ENCODE measurements at regions not wholly inside any gene's neighbourhood (a gene's known extent, or its start where the extent isn't known, plus 50 kb on each side); places are given as distances from the start of the nearest gene placed in this dataset.
"Not testable (repeated sequence)": the region's sequence is repeated elsewhere in the genome, so short reads cannot be mapped to it uniquely, and the experiment has no call there.

DNA sequence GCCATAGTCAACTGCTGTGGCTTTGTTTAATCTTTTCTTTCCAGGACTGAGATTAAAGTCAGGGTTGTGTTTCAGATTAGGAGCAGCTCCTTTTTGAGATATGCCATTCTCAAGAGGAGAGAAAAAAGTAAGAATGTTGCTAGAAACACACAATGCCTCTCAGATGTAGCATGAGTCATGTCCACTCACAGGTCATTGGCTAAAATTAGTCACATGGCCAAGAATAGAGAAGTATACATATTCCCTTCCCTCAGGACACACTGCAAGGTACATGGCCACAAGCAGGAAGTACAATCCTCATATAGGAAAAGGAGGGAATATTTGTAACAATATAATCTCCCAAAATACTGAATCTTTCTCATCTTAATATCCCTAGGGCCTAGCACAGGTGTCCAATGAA, 141.9 kb upstream of the PTBP2 start:
- no peaks in the 10 kb centered on the region for H3K9me3 ChIP-seq (ENCODE audit: control insufficient read depth, low read depth, low read length)
- peaks cover 33% of the 10 kb centered on the region for H3K4me1 ChIP-seq (ENCODE audit: control insufficient read depth, low read depth, low read length)
- H3K9ac ChIP-seq (ENCODE audit: low read length), result no peak overlapping the region
- no peak overlapping the region for H3K27ac ChIP-seq (ENCODE audit: low read length)
- no peak overlapping the region for H3K4me3 ChIP-seq (ENCODE audit: low read length)
- H3K36me3 ChIP-seq (ENCODE audit: control insufficient read depth, low read depth, low read length), result no peaks in the 10 kb centered on the region
- H3K27me3 ChIP-seq (ENCODE audit: control insufficient read depth, insufficient read depth, low read length), result no peaks in the 10 kb centered on the region

DNA sequence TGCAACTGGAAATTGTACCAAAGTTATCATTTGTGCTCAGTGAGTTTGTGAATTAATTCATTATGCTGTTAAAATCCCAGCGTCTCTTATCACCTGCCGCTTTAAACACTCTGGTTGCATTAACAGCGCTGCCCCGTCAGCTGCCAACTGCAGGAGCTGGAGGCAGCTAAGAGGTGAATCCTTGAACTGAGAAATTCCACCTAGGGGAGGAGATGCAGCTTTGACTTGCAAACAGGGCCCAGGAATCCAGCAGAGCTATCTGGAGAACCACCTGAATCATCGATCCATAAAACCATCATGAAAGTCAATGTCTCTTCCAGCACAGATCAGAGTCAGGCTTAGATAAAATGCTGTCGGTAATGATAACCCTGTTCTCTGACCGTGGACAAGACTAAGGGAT, 140.7 kb upstream of the PTBP2 start:
- Histone ChIP-seq H3K27me3 (ENCODE audit: control insufficient read depth, insufficient read depth, low read length) (no peaks in the 10 kb centered on the region), H3K4me3 (ENCODE audit: low read length) (peak overlapping the region; percentile 2), H3K27ac (ENCODE audit: low read length) (no peak overlapping the region), H3K9me3 (ENCODE audit: control insufficient read depth, low read depth, low read length) (no peaks in the 10 kb centered on the region), H3K9ac (ENCODE audit: low read length) (no peak overlapping the region), H3K36me3 (ENCODE audit: control insufficient read depth, low read depth, low read length) (no peaks in the 10 kb centered on the region), H3K4me1 (ENCODE audit: control insufficient read depth, low read depth, low read length) (peaks cover 33% of the 10 kb centered on the region)

- H3K27me3 ChIP-seq (ENCODE audit: control insufficient read depth, insufficient read depth, low read length), result no peaks in the 10 kb centered on the region
- peaks cover 33% of the 10 kb centered on the region for H3K4me1 ChIP-seq (ENCODE audit: control insufficient read depth, low read depth, low read length)
- no peaks in the 10 kb centered on the region for H3K36me3 ChIP-seq (ENCODE audit: control insufficient read depth, low read depth, low read length)
- no peak overlapping the region for H3K27ac ChIP-seq (ENCODE audit: low read length)
- H3K9me3 ChIP-seq (ENCODE audit: control insufficient read depth, low read depth, low read length), result no peaks in the 10 kb centered on the region
- H3K4me3 ChIP-seq (ENCODE audit: low read length), result peak overlapping the region; percentile 16
- H3K9ac ChIP-seq (ENCODE audit: low read length), result no peak overlapping the region
Measured at GRCh38 chr1:96581772-96582171, 139.8 kb upstream of the PTBP2 start.

- H3K27me3 ChIP-seq (ENCODE audit: control insufficient read depth, insufficient read depth, low read length), result no peaks in the 10 kb centered on the region
Measured at GRCh38 chr1:96583903-96584302, 137.7 kb upstream of the PTBP2 start.

DNA sequence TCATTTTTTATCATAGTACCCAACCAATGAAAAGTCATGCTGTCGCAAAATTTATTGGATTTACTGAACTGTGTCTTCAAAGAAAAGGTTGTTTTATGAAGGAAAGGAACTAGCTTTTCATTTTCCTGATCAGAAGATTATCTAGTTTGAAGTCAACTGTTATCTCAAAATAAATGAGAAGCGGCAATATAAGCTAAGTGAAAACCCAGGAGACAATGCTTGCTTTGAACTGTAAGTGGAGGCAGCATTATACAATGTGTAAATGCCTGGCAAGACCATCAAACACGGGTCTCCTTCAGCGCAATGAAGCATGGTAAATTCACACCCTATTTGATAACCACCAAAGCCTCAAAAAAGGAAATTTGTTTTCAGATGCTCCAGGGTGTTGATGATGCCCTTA, 134.4 kb upstream of the PTBP2 start:
- Histone ChIP-seq H3K4me1 (ENCODE audit: control insufficient read depth, low read depth, low read length) (peaks cover 9% of the 10 kb centered on the region), H3K27ac (ENCODE audit: low read length) (no peak overlapping the region), H3K9ac (ENCODE audit: low read length) (no peak overlapping the region), H3K4me3 (ENCODE audit: low read length) (no peak overlapping the region), H3K36me3 (ENCODE audit: control insufficient read depth, low read depth, low read length) (no peaks in the 10 kb centered on the region), H3K27me3 (ENCODE audit: control insufficient read depth, insufficient read depth, low read length) (no peaks in the 10 kb centered on the region), H3K9me3 (ENCODE audit: control insufficient read depth, low read depth, low read length) (no peaks in the 10 kb centered on the region)

More at GRCh38 chr1:96583903-96584302, 137.7 kb upstream of the PTBP2 start:
- Histone ChIP-seq H3K9ac (ENCODE audit: low read length) (no peak overlapping the region), H3K4me3 (ENCODE audit: low read length) (no peak overlapping the region), H3K9me3 (ENCODE audit: control insufficient read depth, low read depth, low read length) (no peaks in the 10 kb centered on the region), H3K27ac (ENCODE audit: low read length) (no peak overlapping the region), H3K4me1 (ENCODE audit: control insufficient read depth, low read depth, low read length) (peaks cover 33% of the 10 kb centered on the region), H3K36me3 (ENCODE audit: control insufficient read depth, low read depth, low read length) (no peaks in the 10 kb centered on the region)

GRCh38 chr1:96588416-96588995, 133.1 kb upstream of the PTBP2 start:
- H3K36me3 ChIP-seq (ENCODE audit: control insufficient read depth, low read depth, low read length), result no peaks in the 10 kb centered on the region
- no peak overlapping the region for H3K27ac ChIP-seq (ENCODE audit: low read length)
- no peaks in the 10 kb centered on the region for H3K9me3 ChIP-seq (ENCODE audit: control insufficient read depth, low read depth, low read length)
- no peak overlapping the region for H3K4me3 ChIP-seq (ENCODE audit: low read length)
- no peaks in the 10 kb centered on the region for H3K27me3 ChIP-seq (ENCODE audit: control insufficient read depth, insufficient read depth, low read length)
- H3K4me1 ChIP-seq (ENCODE audit: control insufficient read depth, low read depth, low read length), result no peaks in the 10 kb centered on the region
- H3K9ac ChIP-seq (ENCODE audit: low read length), result no peak overlapping the region

- H3K36me3 ChIP-seq (ENCODE audit: control insufficient read depth, low read depth, low read length); H3K9ac ChIP-seq (ENCODE audit: low read length); H3K27ac ChIP-seq (ENCODE audit: low read length); H3K4me3 ChIP-seq (ENCODE audit: low read length); H3K9me3 ChIP-seq (ENCODE audit: control insufficient read depth, low read depth, low read length); H3K27me3 ChIP-seq (ENCODE audit: control insufficient read depth, insufficient read depth, low read length): not testable (repeated sequence)
- peaks cover 20% of the 10 kb centered on the region for H3K4me1 ChIP-seq (ENCODE audit: control insufficient read depth, low read depth, low read length)
Measured at GRCh38 chr1:96595530-96595929, 126.1 kb upstream of the PTBP2 start.

- Histone ChIP-seq H3K27ac (ENCODE audit: low read length) (no peak overlapping the region), H3K27me3 (ENCODE audit: control insufficient read depth, insufficient read depth, low read length) (no peaks in the 10 kb centered on the region), H3K9me3 (ENCODE audit: control insufficient read depth, low read depth, low read length) (no peaks in the 10 kb centered on the region), H3K36me3 (ENCODE audit: control insufficient read depth, low read depth, low read length) (no peaks in the 10 kb centered on the region), H3K9ac (ENCODE audit: low read length) (no peak overlapping the region), H3K4me3 (ENCODE audit: low read length) (no peak overlapping the region), H3K4me1 (ENCODE audit: control insufficient read depth, low read depth, low read length) (peaks cover 20% of the 10 kb centered on the region)
Measured at GRCh38 chr1:96596226-96596922, 125.2 kb upstream of the PTBP2 start.

DNA sequence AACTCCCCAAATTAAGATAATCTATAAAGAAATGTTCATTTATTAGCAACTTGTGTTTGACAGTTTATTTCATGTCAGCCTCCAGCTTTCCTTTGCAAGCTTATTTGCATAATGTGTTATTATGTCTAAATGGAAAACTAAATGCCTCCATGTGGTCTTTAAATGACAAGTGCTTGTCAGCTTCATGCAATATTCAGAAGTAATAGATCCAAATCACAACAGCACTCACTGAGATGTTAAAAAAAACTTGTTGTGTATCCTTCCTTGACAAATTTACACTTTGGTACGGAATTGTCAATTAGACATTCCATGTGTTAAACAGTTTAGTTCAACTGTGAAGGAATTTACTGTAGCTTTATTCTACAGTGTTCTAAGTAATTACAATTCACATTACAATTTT, 124.4 kb upstream of the PTBP2 start:
- H3K36me3 ChIP-seq (ENCODE audit: control insufficient read depth, low read depth, low read length), result no peaks in the 10 kb centered on the region
- H3K27me3 ChIP-seq (ENCODE audit: control insufficient read depth, insufficient read depth, low read length), result no peaks in the 10 kb centered on the region
- H3K4me1 ChIP-seq (ENCODE audit: control insufficient read depth, low read depth, low read length), result peaks cover 20% of the 10 kb centered on the region
- H3K4me3 ChIP-seq (ENCODE audit: low read length), result no peak overlapping the region
- no peak overlapping the region for H3K27ac ChIP-seq (ENCODE audit: low read length)
- H3K9ac ChIP-seq (ENCODE audit: low read length), result no peak overlapping the region
- H3K9me3 ChIP-seq (ENCODE audit: control insufficient read depth, low read depth, low read length), result no peaks in the 10 kb centered on the region

- Histone ChIP-seq H3K9me3 (ENCODE audit: control insufficient read depth, low read depth, low read length) (no peaks in the 10 kb centered on the region), H3K36me3 (ENCODE audit: control insufficient read depth, low read depth, low read length) (no peaks in the 10 kb centered on the region), H3K27ac (ENCODE audit: low read length) (no peak overlapping the region), H3K4me1 (ENCODE audit: control insufficient read depth, low read depth, low read length) (peaks cover 20% of the 10 kb centered on the region), H3K4me3 (ENCODE audit: low read length) (no peak overlapping the region), H3K27me3 (ENCODE audit: control insufficient read depth, insufficient read depth, low read length) (no peaks in the 10 kb centered on the region), H3K9ac (ENCODE audit: low read length) (no peak overlapping the region)
Measured at GRCh38 chr1:96598416-96599168, 123.0 kb upstream of the PTBP2 start.

DNA sequence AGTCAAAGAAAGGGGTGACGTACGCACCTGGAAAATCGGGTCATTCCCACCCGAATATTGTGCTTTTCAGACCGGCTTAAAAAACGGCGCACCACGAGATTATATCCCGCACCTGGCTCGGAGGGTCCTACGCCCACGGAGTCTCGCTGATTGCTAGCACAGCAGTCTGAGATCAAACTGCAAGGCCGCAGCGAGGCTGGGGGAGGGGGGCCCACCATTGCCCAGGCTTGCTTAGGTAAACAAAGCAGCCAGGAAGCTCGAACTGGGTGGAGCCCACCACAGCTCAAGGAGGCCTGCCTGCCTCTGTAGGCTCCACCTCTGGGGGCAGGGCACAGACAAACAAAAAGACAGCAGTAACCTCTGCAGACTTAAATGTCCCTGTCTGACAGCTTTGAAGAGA, 117.0 kb upstream of the PTBP2 start:
- H3K27me3 ChIP-seq (ENCODE audit: control insufficient read depth, insufficient read depth, low read length); H3K9me3 ChIP-seq (ENCODE audit: control insufficient read depth, low read depth, low read length); H3K4me1 ChIP-seq (ENCODE audit: control insufficient read depth, low read depth, low read length); H3K9ac ChIP-seq (ENCODE audit: low read length); H3K36me3 ChIP-seq (ENCODE audit: control insufficient read depth, low read depth, low read length); H3K27ac ChIP-seq (ENCODE audit: low read length); H3K4me3 ChIP-seq (ENCODE audit: low read length): not testable (repeated sequence)

- H3K27me3 ChIP-seq (ENCODE audit: control insufficient read depth, insufficient read depth, low read length); H3K9ac ChIP-seq (ENCODE audit: low read length); H3K4me3 ChIP-seq (ENCODE audit: low read length); H3K4me1 ChIP-seq (ENCODE audit: control insufficient read depth, low read depth, low read length); H3K36me3 ChIP-seq (ENCODE audit: control insufficient read depth, low read depth, low read length); H3K9me3 ChIP-seq (ENCODE audit: control insufficient read depth, low read depth, low read length); H3K27ac ChIP-seq (ENCODE audit: low read length): not testable (repeated sequence)
Measured at GRCh38 chr1:96617375-96617774, 104.2 kb upstream of the PTBP2 start.

Measured in iPS-18a (cell line).